GM21515 (cell line): ENCODE measurements at regions not wholly inside any gene's neighbourhood (a gene's known extent, or its start where the extent isn't known, plus 50 kb on each side); places are given as distances from the start of the nearest gene placed in this dataset.
"Not testable (repeated sequence)": the region's sequence is repeated elsewhere in the genome, so short reads cannot be mapped to it uniquely, and the experiment has no call there.

Experiments used
- ATAC-seq: cut with Tn5 transposase; IDR thresholded peaks from one replicate; pipeline ENCODE4 v1.9.1; 2021; ENCODE audit not compliant: unreplicated experiment

DNA sequence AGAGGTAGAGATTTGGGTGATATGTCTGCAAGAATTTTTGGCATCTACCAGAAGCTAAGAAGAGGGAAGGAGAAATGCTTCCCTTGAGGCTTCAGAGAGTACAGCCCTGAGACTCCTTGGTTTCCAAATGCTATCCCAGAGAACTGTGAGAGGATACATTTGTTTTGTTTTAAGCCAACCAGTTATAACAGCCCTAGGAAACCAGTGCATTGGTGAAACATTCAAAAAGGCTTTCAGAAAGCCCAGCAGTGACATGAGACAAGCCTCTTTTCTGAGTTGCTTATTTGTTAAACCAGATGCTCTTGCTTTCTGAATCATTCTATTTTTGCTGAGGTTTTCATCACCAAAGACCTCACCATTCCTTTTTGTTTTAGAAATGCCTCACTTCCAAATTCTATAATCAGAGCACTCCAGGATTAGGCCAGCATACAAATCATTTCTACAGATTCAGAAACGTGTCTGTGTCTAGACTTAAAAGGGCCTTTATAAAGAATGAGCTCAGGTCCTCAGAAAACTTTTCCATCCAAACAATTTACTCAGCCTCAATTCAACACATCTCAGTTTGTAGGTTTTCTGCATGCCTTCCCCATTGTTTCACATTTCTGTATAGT lies 1617.8 kb upstream of the FLRT2 start:
- ATAC-seq, result no peak

DNA sequence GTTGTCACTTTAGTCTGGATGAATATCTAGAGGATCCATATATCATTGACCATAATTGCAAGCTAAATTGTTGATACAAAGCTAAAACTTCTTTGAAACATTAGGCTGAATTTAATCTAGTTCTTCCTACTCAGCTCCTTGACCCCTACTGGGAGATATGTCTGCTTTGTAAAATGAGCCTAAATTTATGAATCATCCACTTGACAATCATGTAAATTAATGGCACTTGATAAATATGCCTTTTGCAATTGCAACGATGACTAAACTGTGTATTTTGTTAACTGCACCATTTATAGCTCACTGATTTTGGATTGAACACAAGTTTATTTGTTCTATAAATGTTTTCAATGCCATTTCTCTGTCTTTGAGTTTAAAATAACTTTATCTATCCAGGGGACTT lies 1616.5 kb upstream of the FLRT2 start:
- ATAC-seq, result no peak

DNA sequence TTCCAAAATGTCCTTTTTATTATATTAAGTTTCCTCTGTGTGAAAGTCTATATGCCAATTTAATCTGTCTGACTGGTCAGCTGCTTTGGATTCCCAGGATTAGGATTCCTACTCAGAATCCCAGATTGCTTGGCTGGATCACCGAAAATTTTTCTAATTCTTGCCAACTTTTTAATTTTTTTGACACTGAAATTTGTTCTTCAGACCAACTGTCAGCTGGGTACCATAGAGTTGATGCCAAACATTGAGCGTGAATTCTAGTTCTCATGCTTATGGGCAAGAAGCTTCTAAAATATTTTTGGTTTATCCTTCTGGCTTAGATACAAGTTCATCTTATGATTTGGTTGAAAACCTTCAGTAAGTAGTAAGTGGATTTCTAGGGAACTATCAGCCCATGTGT lies 1611.4 kb upstream of the FLRT2 start:
- ATAC-seq, result no peak

DNA sequence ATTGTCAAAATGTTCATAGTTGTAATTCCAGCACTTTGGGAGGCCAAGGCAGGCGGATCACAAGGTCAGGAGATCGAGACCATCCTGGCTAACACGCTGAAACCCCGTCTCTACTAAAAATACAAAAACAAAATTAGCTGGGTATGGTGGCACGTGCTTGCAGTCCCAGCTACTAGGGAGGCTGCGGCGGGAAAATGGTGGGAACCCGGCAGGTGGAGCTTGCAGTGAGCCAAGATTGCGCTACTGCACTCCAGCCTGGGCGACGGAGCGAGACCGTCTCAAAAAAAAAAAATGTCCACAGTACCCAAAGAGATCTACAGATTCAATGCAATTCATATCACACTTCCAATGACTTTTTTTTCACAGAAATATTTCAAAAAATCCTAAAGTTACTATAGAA lies 1610.3 kb upstream of the FLRT2 start:
- ATAC-seq, result not testable (repeated sequence)

DNA sequence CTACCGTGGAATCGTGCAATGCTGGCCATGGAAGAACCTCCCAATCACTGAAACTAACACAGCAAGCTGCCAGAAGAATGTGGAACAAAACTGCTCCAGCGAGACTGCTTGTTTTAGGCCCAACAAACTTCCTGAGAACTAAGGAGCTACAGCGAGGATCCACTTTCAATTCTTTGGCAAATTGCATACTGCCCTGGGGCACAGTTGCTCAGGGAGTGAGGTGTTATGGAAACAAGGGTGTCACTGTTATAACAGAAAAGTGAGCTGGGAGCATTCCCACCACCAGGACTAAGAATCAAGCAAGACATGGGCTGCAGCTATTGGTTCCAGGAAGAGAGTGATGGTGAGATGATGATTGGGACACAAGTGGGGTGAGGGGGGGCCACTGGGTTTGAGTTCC lies 1606.1 kb upstream of the FLRT2 start:
- no peak for ATAC-seq

DNA sequence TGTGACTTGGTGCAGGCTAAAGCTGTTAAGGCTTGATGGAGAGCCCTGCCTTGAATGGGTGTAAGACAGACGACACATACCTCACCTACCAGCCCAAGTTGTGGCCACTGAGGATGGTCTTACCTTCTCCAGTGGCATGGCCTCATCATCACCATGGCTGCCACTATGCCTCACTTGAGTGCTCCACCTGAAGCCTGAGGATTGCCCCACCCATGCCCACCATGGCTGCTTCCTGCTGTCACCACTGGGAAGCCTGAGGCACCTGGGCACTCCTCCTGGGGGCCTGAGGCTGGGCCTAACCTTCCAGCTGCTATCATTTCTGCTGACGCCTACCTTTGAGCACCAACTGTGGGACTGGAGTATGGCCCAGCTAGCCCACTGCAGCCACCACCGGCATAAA lies 1605.7 kb upstream of the FLRT2 start:
- ATAC-seq, result no peak

DNA sequence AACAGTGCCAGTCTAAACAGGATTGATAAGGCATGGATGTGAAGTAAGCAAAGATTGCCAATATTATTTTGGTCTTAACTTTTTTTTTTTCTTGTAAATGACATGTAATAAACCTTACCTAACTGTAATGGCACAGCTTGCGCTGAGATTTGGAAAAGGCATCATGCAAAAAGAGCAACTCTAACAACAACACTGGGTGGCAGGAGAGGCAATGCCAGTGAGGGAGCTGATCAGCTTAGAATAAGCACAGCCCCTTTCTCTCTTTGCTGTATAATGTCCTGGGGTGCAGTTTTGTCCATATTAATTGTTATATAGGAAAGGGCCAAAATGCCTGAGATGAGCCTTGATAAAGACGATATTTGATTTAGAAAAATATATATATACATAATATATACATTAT lies 1589.7 kb upstream of the FLRT2 start:
- ATAC-seq, result no peak

DNA sequence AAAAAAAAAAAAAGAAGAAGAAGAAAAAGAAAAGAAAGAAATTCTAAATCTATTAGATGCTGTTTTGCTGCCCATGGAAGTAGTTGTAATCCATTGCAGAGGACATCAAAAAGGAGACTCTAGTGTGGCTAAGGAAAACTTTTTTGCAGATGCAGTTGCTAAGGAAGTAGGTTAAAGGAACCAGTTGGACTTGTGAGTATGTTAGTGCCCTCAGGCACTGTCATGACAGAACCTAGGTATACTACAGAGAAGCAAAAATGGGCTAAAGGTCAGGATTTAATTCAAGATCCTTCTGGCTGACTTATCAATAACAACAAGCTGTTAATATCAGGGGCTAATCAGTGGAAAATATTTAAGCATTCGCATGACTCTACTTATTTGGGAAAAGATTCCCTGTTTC lies 1571.6 kb upstream of the FLRT2 start:
- ATAC-seq, result no peak

DNA sequence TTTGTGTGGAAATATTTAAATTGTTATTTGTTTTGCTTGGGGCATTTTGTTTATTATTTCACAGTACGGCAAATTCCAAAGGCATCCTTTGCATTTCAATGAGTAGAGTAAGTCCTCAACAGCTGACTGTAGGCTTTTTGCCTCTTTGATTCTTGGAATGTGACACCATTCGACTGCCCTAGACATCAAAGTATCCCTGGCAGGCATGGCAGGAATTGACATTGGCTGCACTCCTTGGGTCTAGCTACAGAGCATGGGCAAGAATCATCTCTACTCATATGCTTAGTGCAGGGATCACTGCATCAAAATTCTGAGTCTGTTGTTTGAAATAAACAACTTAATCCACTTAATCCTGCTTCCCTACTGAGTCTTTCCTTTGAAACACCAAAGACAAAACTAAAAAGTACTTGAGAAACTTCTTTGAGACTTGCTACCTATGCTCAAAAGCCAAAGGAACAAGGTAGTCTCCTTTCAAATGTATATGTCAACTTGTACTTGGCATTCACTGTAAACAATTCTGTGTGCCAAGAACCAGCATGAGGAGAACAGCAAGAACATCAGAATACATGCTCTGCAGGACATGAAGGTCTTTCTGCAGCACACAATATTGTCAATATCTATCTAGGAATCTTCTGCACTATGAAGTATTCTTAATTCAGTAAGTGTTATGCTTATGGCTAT lies 1569.0 kb upstream of the FLRT2 start:
- no peak for ATAC-seq

DNA sequence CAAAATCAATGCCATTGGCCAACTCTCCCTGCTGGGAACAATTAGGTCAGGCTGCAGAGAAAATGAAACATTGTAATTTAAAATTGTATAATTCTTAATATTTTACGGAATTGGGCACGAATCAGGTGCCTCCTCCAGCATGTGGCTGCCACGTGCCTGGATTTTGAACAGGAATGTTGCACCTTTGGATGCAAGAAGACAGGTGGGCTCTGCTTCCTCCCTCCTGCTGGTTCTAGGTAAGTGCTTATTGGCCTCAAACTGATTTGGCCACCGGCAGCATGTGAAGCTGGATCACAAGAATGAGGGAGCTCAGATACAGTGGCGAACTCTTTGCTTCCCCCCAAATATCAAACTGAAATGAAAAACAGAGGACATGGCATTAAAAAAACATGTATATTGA lies 1559.9 kb upstream of the FLRT2 start:
- ATAC-seq, result no peak

DNA sequence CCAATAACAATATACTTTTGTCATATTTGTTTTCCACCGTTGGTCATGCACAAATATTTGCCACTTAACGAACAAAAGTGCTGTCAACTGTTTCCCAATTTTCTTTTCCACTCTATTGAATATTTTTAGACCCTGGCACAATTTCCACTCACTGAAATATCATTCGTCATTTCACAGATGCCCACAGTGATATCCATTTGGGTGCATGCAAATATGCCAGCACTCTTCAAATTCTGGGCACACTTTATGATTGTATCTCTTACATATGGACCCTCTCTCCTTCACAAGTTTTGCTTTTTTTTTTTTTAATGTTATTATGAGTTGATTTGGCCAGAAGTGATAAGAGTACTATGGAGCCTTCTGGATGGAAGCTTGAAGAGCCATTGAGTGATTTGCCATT lies 1557.3 kb upstream of the FLRT2 start:
- no peak for ATAC-seq

DNA sequence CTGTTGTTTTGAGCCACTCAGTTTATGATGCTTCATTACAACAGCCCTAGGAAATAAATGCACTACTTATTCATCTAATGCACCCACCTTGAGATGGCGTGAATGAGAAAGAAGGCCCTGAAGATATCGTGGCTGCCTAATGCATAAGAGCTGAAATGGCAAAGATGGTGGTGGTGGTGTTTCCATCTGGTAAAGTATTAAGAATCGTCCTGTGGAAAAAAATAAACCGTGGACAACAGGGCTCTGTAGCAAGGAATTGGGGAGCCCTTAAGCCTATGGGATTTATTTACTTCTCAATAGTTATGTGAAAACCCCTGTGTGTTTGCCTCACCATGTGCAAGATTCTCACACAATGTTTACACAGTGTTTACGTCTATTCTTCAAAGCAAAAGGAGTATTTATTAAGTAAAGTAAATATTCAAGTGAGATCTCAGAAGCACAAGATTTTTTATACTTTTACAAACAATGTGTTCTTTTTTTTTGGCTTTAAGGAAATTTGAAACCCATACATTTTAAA lies 1555.2 kb upstream of the FLRT2 start:
- ATAC-seq, result no peak

DNA sequence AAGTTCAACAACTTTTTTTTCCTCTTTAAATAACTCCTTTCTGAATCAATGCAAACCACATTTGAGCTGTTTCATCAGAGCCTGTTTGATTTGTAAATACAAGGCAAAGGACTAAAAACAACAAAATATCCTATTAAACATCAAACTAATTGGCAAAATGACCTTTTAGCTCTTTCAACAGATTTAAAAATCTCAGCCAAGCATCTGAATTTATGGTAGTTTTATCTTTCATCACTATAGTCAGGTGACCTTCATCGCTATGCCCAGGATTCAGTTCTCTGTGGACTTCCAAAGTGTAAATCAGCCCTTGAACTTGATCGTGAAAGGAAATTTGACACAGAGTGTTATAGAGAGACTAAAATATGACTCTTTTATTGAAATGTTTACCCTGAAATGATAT lies 1554.5 kb upstream of the FLRT2 start:
- no peak for ATAC-seq

DNA sequence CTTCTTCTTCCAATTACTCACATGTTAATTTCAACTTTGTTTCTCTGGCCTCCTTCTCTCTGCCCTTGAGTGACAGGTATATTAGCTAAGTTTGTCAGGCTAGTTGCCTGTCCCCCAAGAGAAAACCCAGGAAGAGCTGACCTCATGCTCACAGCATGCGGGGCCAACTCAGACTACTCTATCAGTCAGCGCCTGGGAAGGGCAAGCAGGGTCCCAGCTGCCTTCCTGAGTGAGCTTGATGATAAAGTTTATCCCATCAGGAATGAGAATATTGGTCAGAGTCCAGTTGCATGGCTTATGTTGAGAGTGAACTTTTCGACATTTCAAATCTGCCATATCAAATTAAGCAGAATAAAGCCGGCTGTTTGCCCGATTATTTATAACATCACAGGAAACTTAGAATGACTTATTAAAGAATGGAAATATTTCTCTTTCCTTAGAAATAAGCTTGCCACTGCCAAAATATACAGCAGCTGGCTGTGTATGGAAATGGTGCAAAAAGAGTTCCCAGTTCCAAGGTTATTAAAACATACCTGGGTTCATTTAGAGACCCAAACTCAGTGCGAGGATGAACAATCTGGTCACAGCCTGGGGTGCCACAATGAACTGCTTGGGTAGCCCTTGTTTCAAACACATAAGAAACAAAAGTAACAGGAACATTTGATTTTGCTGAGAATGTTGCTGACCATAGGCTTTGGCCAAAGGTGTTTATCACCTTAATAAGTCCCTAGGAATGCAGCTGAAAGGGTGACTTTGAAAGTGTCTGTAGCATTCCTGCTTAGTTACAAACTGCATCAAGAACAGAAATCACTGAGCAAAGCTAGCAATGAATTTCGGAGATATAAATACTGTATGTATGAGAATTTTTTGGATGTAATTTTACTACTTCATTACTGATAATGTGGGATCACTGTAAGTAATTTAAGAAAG lies 1553.8 kb upstream of the FLRT2 start:
- ATAC-seq, result no peak

DNA sequence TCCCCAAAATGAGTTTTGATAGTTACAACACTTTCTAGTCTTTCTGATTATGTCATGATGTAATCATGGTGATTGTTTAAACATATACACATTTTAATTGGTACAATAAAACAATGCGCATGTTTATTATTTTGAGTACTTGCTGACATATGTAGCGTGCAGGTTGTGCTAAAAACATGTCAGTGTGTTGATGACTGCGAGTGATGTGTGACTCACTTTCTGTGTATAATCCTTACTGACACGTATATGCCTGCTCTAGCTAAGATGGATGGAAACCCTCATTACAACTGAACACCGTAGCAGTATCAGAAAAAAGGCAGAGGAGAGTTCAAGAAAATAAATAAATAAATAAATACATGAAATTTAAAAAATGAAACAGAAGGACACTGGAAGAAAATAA lies 1552.4 kb upstream of the FLRT2 start:
- no peak for ATAC-seq

DNA sequence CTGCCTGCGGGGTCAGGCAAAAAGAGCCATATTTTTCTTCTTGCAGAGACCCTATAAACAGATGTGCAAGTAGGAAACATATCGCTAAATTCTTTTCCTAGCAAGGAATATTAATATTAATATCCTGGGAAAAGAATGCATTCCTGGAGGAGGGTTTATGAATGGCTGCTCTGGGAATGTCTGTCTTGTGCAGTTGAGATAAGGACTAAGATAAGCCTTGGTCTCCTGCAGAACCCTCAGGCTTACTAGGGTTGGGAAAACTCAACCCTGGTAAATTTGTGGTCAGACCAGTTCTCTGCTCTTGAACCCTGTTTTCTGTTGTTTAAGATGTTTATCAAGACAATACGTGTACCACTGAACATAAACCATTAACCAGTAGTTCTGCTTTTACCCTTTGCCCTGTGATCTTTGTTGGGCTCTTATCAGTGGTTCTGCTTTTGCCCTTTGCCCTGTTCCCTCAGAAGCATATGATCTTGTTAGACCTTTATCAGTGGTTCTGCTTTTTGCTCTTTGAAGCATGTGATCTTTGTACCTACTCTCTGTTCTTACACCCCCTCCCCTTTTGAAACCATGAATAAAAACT lies 1548.2 kb upstream of the FLRT2 start:
- ATAC-seq, result not testable (repeated sequence)

DNA sequence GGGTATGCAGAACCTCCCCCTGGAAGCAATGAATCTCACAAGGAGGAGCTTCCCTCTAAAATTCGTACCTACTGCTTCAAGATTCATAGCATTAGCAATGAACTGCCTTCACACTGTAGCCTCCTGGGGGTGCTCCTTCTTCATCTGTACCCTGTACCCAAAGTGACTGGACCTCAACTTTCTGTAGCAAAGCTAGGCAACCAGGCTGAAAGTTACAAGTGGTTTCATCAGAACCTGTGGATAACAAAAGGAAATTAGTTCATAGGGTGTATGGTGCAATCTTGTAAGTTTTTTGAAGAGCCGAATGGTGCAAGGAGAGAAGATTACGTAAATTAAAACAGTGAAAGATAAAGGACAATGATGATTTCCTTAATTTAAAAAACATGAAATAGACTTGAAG lies 1541.7 kb upstream of the FLRT2 start:
- no peak for ATAC-seq

DNA sequence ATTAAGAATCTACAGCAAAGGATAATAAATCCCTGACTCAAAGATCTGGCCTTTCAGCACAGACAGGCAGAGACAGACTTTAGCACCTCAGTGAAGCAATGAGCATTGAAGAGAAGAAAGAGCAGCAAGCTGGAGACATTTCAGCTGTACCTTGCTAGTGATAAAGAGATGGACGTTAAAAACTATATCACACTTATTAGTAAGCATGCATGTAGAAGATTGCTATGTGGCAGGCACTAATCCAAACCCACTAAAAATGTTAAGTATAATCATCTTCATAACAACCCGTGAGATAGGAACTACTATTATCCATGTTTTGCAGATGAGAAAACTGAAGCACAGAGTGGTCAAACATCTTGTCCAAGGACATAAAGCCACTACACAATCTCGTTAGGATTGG lies 1538.3 kb upstream of the FLRT2 start:
- ATAC-seq, result no peak

DNA sequence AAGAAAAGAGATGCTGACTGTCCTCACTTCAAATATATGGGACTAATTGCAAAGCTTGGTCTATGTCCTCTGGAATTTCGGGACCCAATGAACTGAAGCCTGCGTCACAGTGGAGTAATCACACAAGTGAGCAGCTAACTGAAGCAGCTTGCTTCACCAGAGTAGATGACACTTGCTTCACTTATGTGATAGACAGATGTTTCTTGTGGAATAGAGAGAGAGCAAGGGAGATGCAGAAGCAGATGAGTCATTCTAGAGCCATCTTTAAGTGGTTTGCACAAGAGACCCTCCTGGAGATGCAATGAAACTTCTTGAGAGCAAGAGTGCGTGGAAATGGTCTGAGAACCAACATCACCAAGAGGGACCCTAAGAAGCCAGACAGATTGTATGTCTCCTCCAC lies 1537.1 kb upstream of the FLRT2 start:
- no peak for ATAC-seq

DNA sequence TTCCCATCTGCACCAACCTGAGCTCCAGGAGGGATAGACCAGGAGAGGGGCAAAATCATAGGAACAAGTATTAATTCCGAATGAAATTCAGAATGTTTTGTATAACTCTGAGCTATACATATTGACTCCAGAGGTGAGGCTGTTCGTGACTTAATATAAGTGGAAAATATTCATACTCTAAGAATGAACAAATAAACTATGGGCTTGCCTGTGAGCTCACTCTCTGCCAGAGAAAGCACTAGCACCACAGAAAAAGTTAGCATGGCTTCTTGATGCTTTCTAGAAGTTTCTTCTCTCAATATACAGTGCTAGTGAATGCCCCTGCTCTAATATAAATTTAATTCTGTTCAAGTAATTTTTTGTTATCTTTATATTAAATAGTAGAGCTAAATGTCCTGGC lies 1536.4 kb upstream of the FLRT2 start:
- no peak for ATAC-seq

DNA sequence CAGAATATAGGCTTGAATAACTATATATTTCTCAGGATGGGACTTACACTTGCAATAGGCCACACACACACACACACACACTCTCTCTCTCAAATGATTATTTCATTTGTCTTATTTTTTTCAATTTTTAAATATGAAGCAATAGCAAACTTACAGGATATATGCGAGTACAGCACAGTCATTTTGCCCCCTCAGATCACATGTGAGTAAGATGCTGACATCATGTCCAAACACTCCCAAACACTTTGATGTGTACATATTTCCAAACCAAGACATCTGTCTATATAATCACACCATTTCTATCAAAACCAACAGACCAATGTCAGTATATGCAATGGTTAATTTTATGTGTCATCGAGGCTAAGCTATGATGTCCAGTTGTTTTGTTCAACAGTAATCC lies 1535.9 kb upstream of the FLRT2 start:
- ATAC-seq, result no peak

DNA sequence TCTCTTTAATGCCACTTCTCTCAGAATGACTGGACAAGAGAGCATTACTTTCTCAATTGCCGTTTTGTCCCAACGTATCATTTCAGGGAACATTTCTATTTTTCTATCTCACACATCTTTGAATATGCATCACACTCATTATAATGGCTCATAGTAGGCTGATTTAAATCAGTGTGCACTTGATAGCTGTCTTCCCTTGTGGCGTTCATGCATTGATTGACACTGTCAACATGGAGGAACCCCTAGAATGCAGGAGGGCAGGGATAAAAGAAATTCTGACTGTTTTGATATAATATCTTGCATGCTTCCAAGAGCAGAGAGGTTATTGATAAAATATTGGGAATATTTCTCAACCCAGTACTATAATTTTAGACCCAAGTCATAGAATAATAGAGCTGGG lies 1528.9 kb upstream of the FLRT2 start:
- no peak for ATAC-seq
